ENCODE measurements at regions not wholly inside any gene's neighbourhood (a gene's known extent, or its start where the extent isn't known, plus 50 kb on each side); places are given as distances from the start of the nearest gene placed in this dataset.
A peak's percentile ranks its signal among the peaks of the same experiment; 100 is the strongest.
"Not testable (repeated sequence)": the region's sequence is repeated elsewhere in the genome, so short reads cannot be mapped to it uniquely, and the experiment has no call there.

- in situ Hi-C loops (cut with HindIII; ENCODE audit: low sequenced_read_pairs) = no loop called here
Observed at GRCh38 chr6:68141190-68141589, 493.9 kb upstream of the ADGRB3 start.

GRCh38 chr6:68139130-68139529 lies 496.0 kb upstream of the ADGRB3 start:
- no peak for TF ChIP-seq CTCF (IDR thresholded peaks at IDR 0.05; ENCODE audit: low read depth, low read length)
- no peak overlapping the region for H3K4me3 ChIP-seq (ENCODE audit: low read depth, low read length)
- no peak for DNase-seq (ENCODE audit: low read depth, low spot score)
- in situ Hi-C loops (cut with HindIII; ENCODE audit: low sequenced_read_pairs) = no loop called here

More at GRCh38 chr6:68141190-68141589, 493.9 kb upstream of the ADGRB3 start:
- no peak for DNase-seq (ENCODE audit: low read depth, low spot score)
- no peak for TF ChIP-seq CTCF (IDR thresholded peaks at IDR 0.05; ENCODE audit: low read depth, low read length)
- H3K4me3 ChIP-seq (ENCODE audit: low read depth, low read length) = no peak overlapping the region

GRCh38 chr6:68134796-68135195 lies 500.3 kb upstream of the ADGRB3 start:
- no peak overlapping the region for H3K4me3 ChIP-seq (ENCODE audit: low read depth, low read length)
- peak; percentile 35 for DNase-seq (ENCODE audit: low read depth, low spot score)
- TF ChIP-seq CTCF (IDR thresholded peaks at IDR 0.05; ENCODE audit: low read depth, low read length) = no peak
- in situ Hi-C loops (cut with HindIII; ENCODE audit: low sequenced_read_pairs) = no loop called here

- in situ Hi-C loops (cut with HindIII; ENCODE audit: low sequenced_read_pairs) = no loop called here
- no peak for DNase-seq (ENCODE audit: low read depth, low spot score)
- no peak for TF ChIP-seq CTCF (IDR thresholded peaks at IDR 0.05; ENCODE audit: low read depth, low read length)
- H3K4me3 ChIP-seq (ENCODE audit: low read depth, low read length) = no peak overlapping the region
Observed at GRCh38 chr6:68128211-68128610, 506.9 kb upstream of the ADGRB3 start.

GRCh38 chr6:68127074-68127473 lies 508.0 kb upstream of the ADGRB3 start:
- no peak for DNase-seq (ENCODE audit: low read depth, low spot score)
- in situ Hi-C loops (cut with HindIII; ENCODE audit: low sequenced_read_pairs) = no loop called here
- H3K4me3 ChIP-seq (ENCODE audit: low read depth, low read length) = no peak overlapping the region
- no peak for TF ChIP-seq CTCF (IDR thresholded peaks at IDR 0.05; ENCODE audit: low read depth, low read length)

GRCh38 chr6:68126089-68126749 lies 508.9 kb upstream of the ADGRB3 start:
- TF ChIP-seq CTCF (IDR thresholded peaks at IDR 0.05; ENCODE audit: low read depth, low read length) = no peak

GRCh38 chr6:68122975-68123374 lies 512.1 kb upstream of the ADGRB3 start:
- in situ Hi-C loops (cut with HindIII; ENCODE audit: low sequenced_read_pairs); DNase-seq (ENCODE audit: low read depth, low spot score); H3K4me3 ChIP-seq (ENCODE audit: low read depth, low read length): not testable (repeated sequence)

More at GRCh38 chr6:68126089-68126749, 508.9 kb upstream of the ADGRB3 start:
- in situ Hi-C loops (cut with HindIII; ENCODE audit: low sequenced_read_pairs) = no loop called here
- DNase-seq (ENCODE audit: low read depth, low spot score) = peak; percentile 23
- H3K4me3 ChIP-seq (ENCODE audit: low read depth, low read length) = no peak overlapping the region

All from astrocyte of the spinal cord (primary cell).